Panc1 (cell line): ENCODE measurements at regions not wholly inside any gene's neighbourhood (a gene's known extent, or its start where the extent isn't known, plus 50 kb on each side); places are given as distances from the start of the nearest gene placed in this dataset.

ENCODE experiments used
- ATAC-seq: fragments of 200-7000 bp; cut with Tn5 transposase; 2 replicates; pipeline ENCODE4 v1.9.1; 2020; ENCODE audit warnings: mild to moderate bottlenecking, moderate library complexity
- BruUV-seq: library from RNA; stranded (reverse); fragments of 400-500 nt; replicated peaks from 2 replicates; lab custom pipeline; 2021; lab: Mats Ljungman, UMichigan
- CTCF ChIA-PET: fragments of 300-600 bp; sonication (Branson Sonifier 250); formaldehyde crosslinking; loops from one replicate; lab custom pipeline; 2022; ENCODE audit warnings: antibody characterized with exemption; lab: Charles Lee
- POLR2A ChIA-PET: fragments of 300-600 bp; sonication (Branson Sonifier 250); formaldehyde crosslinking; loops from one replicate; lab custom pipeline; 2022; ENCODE audit warnings: antibody characterized with exemption; lab: Charles Lee
- DNase-seq: peaks from one replicate; pipeline ENCODE4 v3.0.0-alpha.2; 2010; ENCODE audit warnings: low read depth, low spot score
- H3K27ac ChIP-seq: 2 replicates; pipeline ENCODE4 v1.5.1; 2011; ENCODE audit warnings: mild to moderate bottlenecking, low read length, inconsistent platforms
- H3K27me3 ChIP-seq: fragments of 200-500 bp; sonication (Bioruptor generic); 2 replicates; pipeline ENCODE4 v1.6.0; 2014; ENCODE audit warnings: low read length, inconsistent platforms; ENCODE audit not compliant: control insufficient read depth, insufficient read depth
- H3K36me3 ChIP-seq: fragments of 200-500 bp; sonication (Bioruptor generic); 2 replicates; pipeline ENCODE4 v1.5.1; 2014; ENCODE audit warnings: inconsistent platforms, mild to moderate bottlenecking, low read length, moderate library complexity; ENCODE audit not compliant: control insufficient read depth, insufficient read depth
- H3K4me1 ChIP-seq: 2 replicates; pipeline ENCODE4 v1.5.1; 2011; ENCODE audit warnings: inconsistent platforms, mild to moderate bottlenecking, low read length, moderate library complexity; ENCODE audit not compliant: control insufficient read depth, insufficient read depth
- H3K4me3 ChIP-seq, 2 experiments: 2 replicates each; pipeline ENCODE4 v1.5.1; 2011 to 2012; ENCODE audit warnings: low read depth in 2 of 2, low read length in 2 of 2, mild to moderate bottlenecking in 2 of 2, inconsistent platforms in 1 of 2, moderate library complexity in 1 of 2
- H3K9me3 ChIP-seq: fragments of 200-500 bp; sonication (Bioruptor generic); 2 replicates; pipeline ENCODE4 v1.5.1; 2014; ENCODE audit warnings: low read depth, mild to moderate bottlenecking, inconsistent platforms, low read length, moderate library complexity; ENCODE audit not compliant: control insufficient read depth, insufficient read depth
- CTCF ChIP-seq: fragments of 450-650 bp; IDR thresholded peaks from 2 replicates; pipeline ENCODE4 v1.5.1; 2017; ENCODE audit warnings: mild to moderate bottlenecking
- POLR2AphosphoS5 ChIP-seq: IDR thresholded peaks from 2 replicates; pipeline ENCODE4 v1.6.1; 2012; ENCODE audit warnings: mild to moderate bottlenecking, low read depth, low read length, moderate library complexity
- REST ChIP-seq, 2 experiments: IDR thresholded peaks; 2 replicates each; pipeline ENCODE4 v1.6.1; 2011 to 2012; ENCODE audit warnings: low read depth in 2 of 2, control low read depth in 1 of 2, low read length in 1 of 2, mild to moderate bottlenecking in 1 of 2, moderate library complexity in 1 of 2; ENCODE audit not compliant: insufficient read depth in 1 of 2
- SIN3A ChIP-seq: IDR thresholded peaks from 2 replicates; pipeline ENCODE4 v1.6.1; 2012; ENCODE audit warnings: low read depth, mild to moderate bottlenecking, low read length, moderate library complexity, borderline replicate concordance; ENCODE audit not compliant: insufficient read depth
- TCF7L2 ChIP-seq: IDR thresholded peaks from 2 replicates; pipeline ENCODE4 v1.6.1; 2011; ENCODE audit warnings: mild to moderate bottlenecking, low read depth, low read length, inconsistent platforms
- in situ Hi-C: cut with HindIII; loops from 2 replicates; pipeline ENCODE4 v1.10.0; 2016; ENCODE audit warnings: low sequenced_read_pairs, low pct_unique_long_range_greater_than_20kb
- intact Hi-C: fragments of 100-400 bp; cut with micrococcal nuclease; formaldehyde crosslinking; loops from one replicate; pipeline ENCODE4 v1.10.0; 2022; ENCODE audit not compliant: unreplicated experiment

GRCh38 chr5:159490507-159490906 is 160.2 kb upstream of the IL12B start:
- in situ Hi-C loops: no loop called here
- no peak for DNase-seq
- Histone ChIP-seq H3K4me1 (no peaks in the 10 kb centered on the region), H3K36me3 (no peaks in the 10 kb centered on the region), H3K4me3 (no peak overlapping the region), H3K9me3 (no peaks in the 10 kb centered on the region), H3K27me3 (no peaks in the 10 kb centered on the region), H3K27ac (no peak overlapping the region)
- ChIA-PET POLR2A (no interaction called here), CTCF (no interaction called here)
- no TSS peak for BruUV-seq
- no peak for ATAC-seq
- intact Hi-C loops: no loop called here
- TF ChIP-seq CTCF: no peak
- no peak for TF ChIP-seq SIN3A
- no peak for TF ChIP-seq TCF7L2
- TF ChIP-seq POLR2AphosphoS5: no peak
- TF ChIP-seq REST (IDR thresholded peaks at IDR 0.05; ENCODE audit: insufficient read depth in 1 of 2, low read depth in 2 of 2, low read length in 1 of 2): no peak

GRCh38 chr5:159493696-159494095 is 163.4 kb upstream of the IL12B start:
- Histone ChIP-seq H3K9me3 (no peaks in the 10 kb centered on the region), H3K4me1 (no peaks in the 10 kb centered on the region), H3K27me3 (no peaks in the 10 kb centered on the region), H3K27ac (no peak overlapping the region), H3K36me3 (no peaks in the 10 kb centered on the region), H3K4me3 (no peak overlapping the region)
- no peak for ATAC-seq
- POLR2A ChIA-PET: no interaction called here
- DNase-seq: no peak
- in situ Hi-C loops (no loop called here), intact Hi-C loops (no loop called here)
- CTCF ChIA-PET: no interaction called here
- TF ChIP-seq POLR2AphosphoS5 (no peak), TCF7L2 (no peak), CTCF (no peak), SIN3A (no peak)
- BruUV-seq: no TSS peak
